HEK293 (cell line): ENCODE measurements at regions not wholly inside any gene's neighbourhood (a gene's known extent, or its start where the extent isn't known, plus 50 kb on each side); places are given as distances from the start of the nearest gene placed in this dataset.

Experiments
- CTCF ChIA-PET: fragments of 350-600 bp; formaldehyde crosslinking; extraction: SDS; loops from one replicate; lab custom pipeline; 2021; ENCODE audit warnings: antibody characterized with exemption; lab: Yijun Ruan, JAX
- POLR2A ChIA-PET: fragments of 300-600 bp; formaldehyde crosslinking; extraction: SDS; loops from one replicate; lab custom pipeline; 2020; ENCODE audit warnings: antibody characterized with exemption, inconsistent platforms; lab: Yijun Ruan, JAX
- H3K27ac ChIP-seq: fragments of 200-500 bp; sonication (Bioruptor generic); 2 replicates; pipeline ENCODE4 v1.5.1; 2014; ENCODE audit warnings: low read depth, low read length, control low read depth, inconsistent platforms; ENCODE audit errors: extremely low read depth
- H3K36me3 ChIP-seq, 2 experiments: fragments of 200-500 bp in 1 of 2; sonication (Bioruptor generic) in 1 of 2; 1 replicate in 1 of 2; 2 replicates in 1 of 2; pipeline ENCODE4 v1.5.1; 2014 to 2017; ENCODE audit warnings: inconsistent platforms in 2 of 2, low read length in 2 of 2; ENCODE audit not compliant: control insufficient read depth in 2 of 2, insufficient read depth in 1 of 2
- H3K4me1 ChIP-seq: fragments of 200-500 bp; sonication (Bioruptor generic); 2 replicates; pipeline ENCODE4 v1.5.1; 2014; ENCODE audit warnings: mild to moderate bottlenecking, low read length, inconsistent platforms; ENCODE audit not compliant: control insufficient read depth, insufficient read depth
- H3K4me3 ChIP-seq: 2 replicates; pipeline ENCODE4 v1.5.1; 2011; ENCODE audit warnings: low read depth, mild to moderate bottlenecking, control low read depth, low read length, moderate library complexity
- H3K9me3 ChIP-seq: fragments of 200-500 bp; sonication (Bioruptor generic); 2 replicates; pipeline ENCODE4 v1.5.1; 2014; ENCODE audit warnings: low read depth, low read length, inconsistent platforms; ENCODE audit not compliant: control insufficient read depth, insufficient read depth
- KLF1 ChIP-seq: fragments of 450-650 bp; formaldehyde crosslinking; IDR thresholded peaks from 2 replicates; pipeline ENCODE4 v1.5.1; 2016; ENCODE audit warnings: missing biosample characterization, missing genetic modification characterization
- SALL2 ChIP-seq: fragments of 450-650 bp; formaldehyde crosslinking; IDR thresholded peaks from 2 replicates; pipeline ENCODE4 v1.5.0; 2017; ENCODE audit warnings: missing biosample characterization, mild to moderate bottlenecking, missing genetic modification characterization, borderline replicate concordance
- WT1 ChIP-seq: fragments of 450-650 bp; formaldehyde crosslinking; IDR thresholded peaks from 2 replicates; pipeline ENCODE4 v1.5.1; 2016; ENCODE audit warnings: missing biosample characterization, missing genetic modification characterization
- ZFHX2 ChIP-seq: fragments of 450-650 bp; formaldehyde crosslinking; conservative IDR thresholded peaks from 2 replicates; pipeline ENCODE4 v1.5.1; 2016; ENCODE audit warnings: missing biosample characterization, missing genetic modification characterization
- ZFP37 ChIP-seq: fragments of 450-650 bp; formaldehyde crosslinking; IDR thresholded peaks from 2 replicates; pipeline ENCODE4 v1.5.1; 2016; ENCODE audit warnings: missing biosample characterization, missing genetic modification characterization
- ZNF112 ChIP-seq: fragments of 450-650 bp; formaldehyde crosslinking; IDR thresholded peaks from 2 replicates; pipeline ENCODE4 v1.5.0; 2017; ENCODE audit warnings: missing biosample characterization, missing genetic modification characterization
- ZNF132 ChIP-seq: fragments of 450-650 bp; formaldehyde crosslinking; IDR thresholded peaks from 2 replicates; pipeline ENCODE4 v1.5.1; 2017; ENCODE audit warnings: missing biosample characterization, missing genetic modification characterization, borderline replicate concordance
- ZNF16 ChIP-seq: fragments of 450-650 bp; formaldehyde crosslinking; IDR thresholded peaks from 2 replicates; pipeline ENCODE4 v1.5.1; 2016; ENCODE audit warnings: low read depth, missing biosample characterization, missing genetic modification characterization
- ZNF24 ChIP-seq: fragments of 450-650 bp; formaldehyde crosslinking; IDR thresholded peaks from 2 replicates; pipeline ENCODE4 v1.5.1; 2016; ENCODE audit warnings: missing biosample characterization, missing genetic modification characterization
- ZNF341 ChIP-seq: fragments of 450-650 bp; formaldehyde crosslinking; IDR thresholded peaks from 2 replicates; pipeline ENCODE4; 2016; ENCODE audit warnings: low read depth, missing biosample characterization, missing genetic modification characterization
- ZNF416 ChIP-seq: fragments of 450-650 bp; formaldehyde crosslinking; IDR thresholded peaks from 2 replicates; pipeline ENCODE4 v1.5.1; 2016; ENCODE audit warnings: missing biosample characterization, missing genetic modification characterization
- ZNF521 ChIP-seq: fragments of 450-650 bp; formaldehyde crosslinking; IDR thresholded peaks from 2 replicates; pipeline ENCODE4 v1.5.1; 2017; ENCODE audit warnings: missing biosample characterization, mild to moderate bottlenecking, missing genetic modification characterization
- ZNF580 ChIP-seq: fragments of 450-650 bp; formaldehyde crosslinking; IDR thresholded peaks from 2 replicates; pipeline ENCODE4 v1.5.1; 2016; ENCODE audit warnings: missing biosample characterization, missing genetic modification characterization
- ZNF664 ChIP-seq: fragments of 450-650 bp; formaldehyde crosslinking; IDR thresholded peaks from 2 replicates; pipeline ENCODE4 v1.5.1; 2016; ENCODE audit warnings: missing biosample characterization, missing genetic modification characterization
- ZNF670 ChIP-seq: fragments of 450-650 bp; formaldehyde crosslinking; IDR thresholded peaks from 2 replicates; pipeline ENCODE4 v1.5.1; 2016; ENCODE audit warnings: missing biosample characterization, missing genetic modification characterization, low read depth
- ZNF792 ChIP-seq: fragments of 450-650 bp; formaldehyde crosslinking; IDR thresholded peaks from 2 replicates; pipeline ENCODE4 v1.5.1; 2016; ENCODE audit warnings: missing biosample characterization, missing genetic modification characterization
- ZSCAN16 ChIP-seq: fragments of 450-650 bp; formaldehyde crosslinking; IDR thresholded peaks from 2 replicates; pipeline ENCODE4 v1.5.1; 2016; ENCODE audit warnings: missing biosample characterization, missing genetic modification characterization
- TF ChIP-seq, protein P1 (sequence below): fragments of 450-650 bp; formaldehyde crosslinking; IDR thresholded peaks from 2 replicates; pipeline ENCODE4 v1.5.1; 2016; ENCODE audit warnings: missing biosample characterization, missing genetic modification characterization
- TF ChIP-seq, protein P2 (sequence below): fragments of 450-650 bp; formaldehyde crosslinking; IDR thresholded peaks from 2 replicates; pipeline ENCODE4 v1.5.1; 2016; ENCODE audit warnings: missing biosample characterization, missing genetic modification characterization, low read depth

GRCh38 chr11:23155503-23155902 lies 295.2 kb upstream of the CCDC179 start:
- Histone ChIP-seq H3K9me3 (no peaks in the 10 kb centered on the region), H3K36me3 (no peaks in the 10 kb centered on the region), H3K27ac (no peak overlapping the region), H3K4me1 (no peaks in the 10 kb centered on the region), H3K4me3 (no peak overlapping the region)
- POLR2A ChIA-PET = no interaction called here
- TF ChIP-seq ZNF112 (tag by site-specific recombination) (no peak), ZNF792 (tag by site-specific recombination) (no peak), KLF1 (no peak), ZFP37 (tag by site-specific recombination) (no peak), ZNF664 (tag by site-specific recombination) (no peak), ZNF16 (tag by site-specific recombination) (no peak), ZNF670 (tag by site-specific recombination) (no peak), ZNF521 (no peak), ZFHX2 (no peak), WT1 (no peak), ZNF580 (tag by site-specific recombination) (no peak), ZNF24 (no peak), ZNF341 (no peak)
- TF ChIP-seq, protein P1, sequence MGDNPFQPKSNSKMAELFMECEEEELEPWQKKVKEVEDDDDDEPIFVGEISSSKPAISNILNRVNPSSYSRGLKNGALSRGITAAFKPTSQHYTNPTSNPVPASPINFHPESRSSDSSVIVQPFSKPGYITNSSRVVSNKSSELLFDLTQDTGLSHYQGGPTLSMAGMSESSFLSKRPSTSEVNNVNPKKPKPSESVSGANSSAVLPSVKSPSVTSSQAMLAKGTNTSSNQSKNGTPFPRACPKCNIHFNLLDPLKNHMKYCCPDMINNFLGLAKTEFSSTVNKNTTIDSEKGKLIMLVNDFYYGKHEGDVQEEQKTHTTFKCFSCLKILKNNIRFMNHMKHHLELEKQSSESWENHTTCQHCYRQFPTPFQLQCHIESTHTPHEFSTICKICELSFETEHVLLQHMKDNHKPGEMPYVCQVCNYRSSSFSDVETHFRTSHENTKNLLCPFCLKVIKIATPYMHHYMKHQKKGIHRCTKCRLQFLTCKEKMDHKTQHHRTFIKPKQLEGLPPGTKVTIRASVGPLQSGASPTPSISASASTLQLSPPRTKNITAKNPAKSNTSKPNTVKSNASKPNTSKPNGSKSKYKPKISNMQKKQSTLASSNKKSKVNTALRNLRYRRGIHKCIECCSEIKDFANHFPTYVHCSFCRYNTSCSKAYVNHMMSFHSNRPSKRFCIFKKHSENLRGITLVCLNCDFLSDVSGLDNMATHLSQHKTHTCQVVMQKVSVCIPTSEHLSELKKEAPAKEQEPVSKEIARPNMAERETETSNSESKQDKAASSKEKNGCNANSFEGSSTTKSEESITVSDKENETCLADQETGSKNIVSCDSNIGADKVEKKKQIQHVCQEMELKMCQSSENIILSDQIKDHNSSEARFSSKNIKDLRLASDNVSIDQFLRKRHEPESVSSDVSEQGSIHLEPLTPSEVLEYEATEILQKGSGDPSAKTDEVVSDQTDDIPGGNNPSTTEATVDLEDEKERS (tag by site-specific recombination) = no peak
- CTCF ChIA-PET = no interaction called here

DNA sequence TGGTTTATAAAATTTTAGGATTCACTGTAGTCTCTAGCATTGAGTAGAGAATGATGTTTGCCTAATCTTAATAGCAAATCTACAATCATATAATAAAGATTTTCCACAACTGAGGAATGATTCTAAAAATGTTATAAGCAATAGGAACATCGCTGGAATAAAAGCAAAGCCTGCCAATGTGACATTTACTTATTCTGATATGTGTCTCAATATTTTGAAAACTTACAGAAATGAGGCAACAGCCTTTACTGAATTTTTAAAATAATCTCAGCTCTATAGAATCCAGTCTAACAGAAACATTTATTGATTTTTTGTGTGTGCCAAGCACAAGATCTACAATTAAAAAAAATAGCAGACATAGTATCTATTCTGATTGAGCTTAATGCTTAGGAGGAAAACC lies 303.7 kb upstream of the CCDC179 start:
- Histone ChIP-seq H3K4me3 (no peak overlapping the region), H3K9me3 (no peaks in the 10 kb centered on the region), H3K27ac (no peak overlapping the region), H3K36me3 (no peaks in the 10 kb centered on the region), H3K4me1 (no peaks in the 10 kb centered on the region)
- TF ChIP-seq, protein P2, sequence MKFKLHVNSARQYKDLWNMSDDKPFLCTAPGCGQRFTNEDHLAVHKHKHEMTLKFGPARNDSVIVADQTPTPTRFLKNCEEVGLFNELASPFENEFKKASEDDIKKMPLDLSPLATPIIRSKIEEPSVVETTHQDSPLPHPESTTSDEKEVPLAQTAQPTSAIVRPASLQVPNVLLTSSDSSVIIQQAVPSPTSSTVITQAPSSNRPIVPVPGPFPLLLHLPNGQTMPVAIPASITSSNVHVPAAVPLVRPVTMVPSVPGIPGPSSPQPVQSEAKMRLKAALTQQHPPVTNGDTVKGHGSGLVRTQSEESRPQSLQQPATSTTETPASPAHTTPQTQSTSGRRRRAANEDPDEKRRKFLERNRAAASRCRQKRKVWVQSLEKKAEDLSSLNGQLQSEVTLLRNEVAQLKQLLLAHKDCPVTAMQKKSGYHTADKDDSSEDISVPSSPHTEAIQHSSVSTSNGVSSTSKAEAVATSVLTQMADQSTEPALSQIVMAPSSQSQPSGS (tag by site-specific recombination) = no peak
- ChIA-PET POLR2A (no interaction called here), CTCF (no interaction called here)

- H3K9me3 ChIP-seq = no peaks in the 10 kb centered on the region
- no peak overlapping the region for H3K27ac ChIP-seq
- TF ChIP-seq ZNF416 (tag by site-specific recombination) (no peak), SALL2 (no peak), ZSCAN16 (tag by site-specific recombination) (no peak), ZNF132 (tag by site-specific recombination) (no peak)
- POLR2A ChIA-PET = no interaction called here
- no peaks in the 10 kb centered on the region for H3K36me3 ChIP-seq
- H3K4me3 ChIP-seq = no peak overlapping the region
- CTCF ChIA-PET = no interaction called here
- no peaks in the 10 kb centered on the region for H3K4me1 ChIP-seq
These were observed 306.1 kb upstream of the CCDC179 start for GRCh38 chr11:23166376-23166775.
